Esophagus mucosa (tissue), 1 donor: ENCODE measurements at regions not wholly inside any gene's neighbourhood (a gene's known extent, or its start where the extent isn't known, plus 50 kb on each side); places are given as distances from the start of the nearest gene placed in this dataset.
"Not testable (repeated sequence)": the region's sequence is repeated elsewhere in the genome, so short reads cannot be mapped to it uniquely, and the experiment has no call there.

Experiments used
- ATAC-seq: fragments of 200-7000 bp; cut with Tn5 transposase; one replicate; pipeline ENCODE4 v1.9.1; 2020
- donor health status: DM: yes; HTN: yes; CAD: no.

- no peak for ATAC-seq
Measured at GRCh38 chr9:106058460-106058859, 364.1 kb downstream of the TMEM38B start.

GRCh38 chr9:106059886-106060285 lies 365.5 kb downstream of the TMEM38B start:
- no peak for ATAC-seq

- no peak for ATAC-seq
Measured at GRCh38 chr9:106060885-106061284, 366.5 kb downstream of the TMEM38B start.

- ATAC-seq = no peak
Measured at GRCh38 chr9:106062250-106062649, 367.9 kb downstream of the TMEM38B start.

GRCh38 chr9:106065136-106065535 lies 370.8 kb downstream of the TMEM38B start:
- no peak for ATAC-seq

GRCh38 chr9:106065579-106066214 lies 371.4 kb downstream of the TMEM38B start:
- ATAC-seq = no peak

GRCh38 chr9:106066940-106067524 lies 372.7 kb downstream of the TMEM38B start:
- no peak for ATAC-seq

- no peak for ATAC-seq
Measured at GRCh38 chr9:106069241-106069640, 374.9 kb downstream of the TMEM38B start.

GRCh38 chr9:106072421-106072820 lies 378.1 kb downstream of the TMEM38B start:
- no peak for ATAC-seq

- ATAC-seq = no peak
Measured at GRCh38 chr9:106074006-106074405, 379.7 kb downstream of the TMEM38B start.

- ATAC-seq = no peak
Measured at GRCh38 chr9:106075236-106075959, 381.1 kb downstream of the TMEM38B start.

- no peak for ATAC-seq
Measured at GRCh38 chr9:106075960-106076327, 381.6 kb downstream of the TMEM38B start.

- no peak for ATAC-seq
Measured at GRCh38 chr9:106076711-106077110, 382.4 kb downstream of the TMEM38B start.

- no peak for ATAC-seq
Measured at GRCh38 chr9:106077731-106078130, 383.4 kb downstream of the TMEM38B start.

GRCh38 chr9:106082621-106083020 lies 388.3 kb downstream of the TMEM38B start:
- no peak for ATAC-seq

GRCh38 chr9:106084702-106085101 lies 390.4 kb downstream of the TMEM38B start:
- ATAC-seq = no peak

GRCh38 chr9:106085479-106085878 lies 391.1 kb downstream of the TMEM38B start:
- no peak for ATAC-seq

- ATAC-seq = no peak
Measured at GRCh38 chr9:106092083-106092482, 397.7 kb downstream of the TMEM38B start.

GRCh38 chr9:106102821-106103220 lies 408.5 kb downstream of the TMEM38B start:
- ATAC-seq = no peak

- no peak for ATAC-seq
Measured at GRCh38 chr9:106104887-106105286, 410.5 kb downstream of the TMEM38B start.

- no peak for ATAC-seq
Measured at GRCh38 chr9:106106396-106106795, 412.1 kb downstream of the TMEM38B start.

GRCh38 chr9:106107716-106108115 lies 413.4 kb downstream of the TMEM38B start:
- no peak for ATAC-seq

- not testable (repeated sequence) for ATAC-seq
Measured at GRCh38 chr9:106109706-106110105, 415.4 kb downstream of the TMEM38B start.

GRCh38 chr9:106110483-106110882 lies 416.1 kb downstream of the TMEM38B start:
- ATAC-seq = no peak
